GM23338 (cell line): ENCODE measurements at regions not wholly inside any gene's neighbourhood (a gene's known extent, or its start where the extent isn't known, plus 50 kb on each side); places are given as distances from the start of the nearest gene placed in this dataset.

Source experiments
- CTCF ChIP-seq, 2 experiments: fragments of 200-600 bp in 1 of 2; sonication (generic) in 1 of 2; conservative IDR thresholded peaks; 2 replicates each; pipeline versions ENCODE4 v1.5.1 to v1.6.1; 2016 to 2017; ENCODE audit warnings: antibody characterized with exemption in 2 of 2, low read depth in 2 of 2, mild to moderate bottlenecking in 2 of 2, moderate library complexity in 1 of 2
- EZH2 ChIP-seq: fragments of 200-600 bp; sonication (generic); IDR thresholded peaks from one replicate; pipeline ENCODE4 v1.8.0; 2017; ENCODE audit warnings: antibody characterized with exemption, mild to moderate bottlenecking, low read depth; ENCODE audit not compliant: unreplicated experiment
- EZH2phosphoT487 ChIP-seq: fragments of 200-600 bp; sonication (generic); IDR thresholded peaks from one replicate; pipeline ENCODE4 v1.8.1; 2018; ENCODE audit warnings: antibody characterized with exemption; ENCODE audit not compliant: unreplicated experiment
- JUNB ChIP-seq: IDR thresholded peaks from one replicate; pipeline ENCODE4 v1.6.1; 2016; ENCODE audit warnings: antibody characterized with exemption; ENCODE audit not compliant: unreplicated experiment
- NANOG ChIP-seq: IDR thresholded peaks from 2 replicates; pipeline ENCODE4 v1.6.1; 2016; ENCODE audit warnings: antibody characterized with exemption, borderline replicate concordance
- POLR2AphosphoS5 ChIP-seq: IDR thresholded peaks from 2 replicates; pipeline ENCODE4 v1.6.1; 2016; ENCODE audit warnings: antibody characterized with exemption, low read depth
- STAT1 ChIP-seq: IDR thresholded peaks from one replicate; pipeline ENCODE4 v1.6.1; 2016; ENCODE audit warnings: antibody characterized with exemption; ENCODE audit not compliant: unreplicated experiment
- TF ChIP-seq, protein P1 (sequence below): IDR thresholded peaks from one replicate; pipeline ENCODE4 v1.6.1; 2018; ENCODE audit warnings: antibody characterized with exemption; ENCODE audit not compliant: unreplicated experiment

DNA sequence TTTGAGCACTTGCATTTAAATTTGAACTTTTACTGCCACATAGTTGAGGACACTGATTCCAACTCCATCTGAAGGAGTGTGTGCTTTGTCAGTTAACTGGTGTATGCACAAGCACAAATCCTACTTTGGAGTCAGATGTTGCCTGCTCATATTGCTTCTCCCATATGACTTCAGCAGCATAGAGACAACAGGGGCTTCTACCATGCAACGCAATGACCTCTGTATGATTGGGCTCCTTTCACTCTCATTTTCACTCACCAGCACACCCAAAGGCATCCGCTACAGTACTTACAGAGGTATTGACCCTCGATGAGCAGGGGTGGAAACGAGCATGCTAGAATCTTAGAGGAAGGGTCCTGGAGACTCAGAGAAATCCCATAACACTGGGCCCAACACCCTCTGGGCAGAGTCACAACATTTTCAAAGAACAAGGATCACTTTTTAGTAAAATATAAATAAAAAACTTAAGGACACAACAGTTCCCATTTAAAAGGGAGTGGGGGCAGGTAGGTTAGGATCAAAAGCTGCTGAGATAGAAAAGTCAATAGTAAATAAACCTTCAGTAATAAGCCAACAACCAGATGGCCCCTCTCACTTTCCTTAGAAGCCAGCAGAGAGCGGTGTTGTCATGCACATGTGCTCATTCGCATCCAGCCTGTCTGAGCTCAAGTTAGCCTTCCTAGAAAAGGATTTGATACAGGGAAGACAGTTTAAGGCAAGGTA is 203.8 kb downstream of the SNCAIP start:
- TF ChIP-seq POLR2AphosphoS5, result no peak
- TF ChIP-seq EZH2, result no peak
- peak; percentile 98 for TF ChIP-seq CTCF (conservative IDR thresholded peaks at IDR 0.05; ENCODE audit: low read depth in 2 of 2)
- TF ChIP-seq STAT1, result no peak
- TF ChIP-seq, protein P1, sequence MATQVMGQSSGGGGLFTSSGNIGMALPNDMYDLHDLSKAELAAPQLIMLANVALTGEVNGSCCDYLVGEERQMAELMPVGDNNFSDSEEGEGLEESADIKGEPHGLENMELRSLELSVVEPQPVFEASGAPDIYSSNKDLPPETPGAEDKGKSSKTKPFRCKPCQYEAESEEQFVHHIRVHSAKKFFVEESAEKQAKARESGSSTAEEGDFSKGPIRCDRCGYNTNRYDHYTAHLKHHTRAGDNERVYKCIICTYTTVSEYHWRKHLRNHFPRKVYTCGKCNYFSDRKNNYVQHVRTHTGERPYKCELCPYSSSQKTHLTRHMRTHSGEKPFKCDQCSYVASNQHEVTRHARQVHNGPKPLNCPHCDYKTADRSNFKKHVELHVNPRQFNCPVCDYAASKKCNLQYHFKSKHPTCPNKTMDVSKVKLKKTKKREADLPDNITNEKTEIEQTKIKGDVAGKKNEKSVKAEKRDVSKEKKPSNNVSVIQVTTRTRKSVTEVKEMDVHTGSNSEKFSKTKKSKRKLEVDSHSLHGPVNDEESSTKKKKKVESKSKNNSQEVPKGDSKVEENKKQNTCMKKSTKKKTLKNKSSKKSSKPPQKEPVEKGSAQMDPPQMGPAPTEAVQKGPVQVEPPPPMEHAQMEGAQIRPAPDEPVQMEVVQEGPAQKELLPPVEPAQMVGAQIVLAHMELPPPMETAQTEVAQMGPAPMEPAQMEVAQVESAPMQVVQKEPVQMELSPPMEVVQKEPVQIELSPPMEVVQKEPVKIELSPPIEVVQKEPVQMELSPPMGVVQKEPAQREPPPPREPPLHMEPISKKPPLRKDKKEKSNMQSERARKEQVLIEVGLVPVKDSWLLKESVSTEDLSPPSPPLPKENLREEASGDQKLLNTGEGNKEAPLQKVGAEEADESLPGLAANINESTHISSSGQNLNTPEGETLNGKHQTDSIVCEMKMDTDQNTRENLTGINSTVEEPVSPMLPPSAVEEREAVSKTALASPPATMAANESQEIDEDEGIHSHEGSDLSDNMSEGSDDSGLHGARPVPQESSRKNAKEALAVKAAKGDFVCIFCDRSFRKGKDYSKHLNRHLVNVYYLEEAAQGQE, result no peak
- no peak for TF ChIP-seq EZH2phosphoT487
- no peak for TF ChIP-seq NANOG
- TF ChIP-seq JUNB, result no peak
